NCI-H1048 (cell line): ENCODE measurements at regions not wholly inside any gene's neighbourhood (a gene's known extent, or its start where the extent isn't known, plus 50 kb on each side); places are given as distances from the start of the nearest gene placed in this dataset.
"Not testable (repeated sequence)": the region's sequence is repeated elsewhere in the genome, so short reads cannot be mapped to it uniquely, and the experiment has no call there.

Experiments used
- DNase-seq: peaks from one replicate; lab custom pipeline; 2025; lab: John Stamatoyannopoulos, UW

DNA sequence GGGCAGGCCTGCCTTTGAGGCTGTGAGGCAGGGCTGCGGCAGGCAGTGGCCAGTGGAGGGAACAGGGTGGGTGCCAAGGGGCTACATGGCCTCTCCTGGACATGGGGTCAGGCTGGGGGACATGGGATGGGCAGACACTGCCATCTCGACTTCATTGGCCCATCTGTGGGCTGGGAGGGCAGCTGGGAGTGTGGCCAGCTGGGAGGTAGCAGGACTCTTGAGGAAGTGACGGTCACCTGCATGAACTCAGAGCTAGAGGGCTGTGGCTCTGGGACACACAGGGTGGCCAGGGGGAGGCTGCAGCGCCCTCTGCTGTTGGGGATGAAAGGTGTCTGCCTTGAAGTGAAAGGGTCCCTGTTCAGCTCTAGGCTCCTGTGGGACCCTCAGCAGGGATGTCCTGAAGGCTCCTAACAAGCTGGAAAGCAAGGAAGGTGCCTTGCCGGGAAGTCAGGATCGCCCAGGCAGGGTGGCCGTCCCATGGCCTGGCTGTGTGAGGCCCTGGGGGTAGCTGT lies 244.0 kb downstream of the ANKRD30B start:
- not testable (repeated sequence) for DNase-seq

DNA sequence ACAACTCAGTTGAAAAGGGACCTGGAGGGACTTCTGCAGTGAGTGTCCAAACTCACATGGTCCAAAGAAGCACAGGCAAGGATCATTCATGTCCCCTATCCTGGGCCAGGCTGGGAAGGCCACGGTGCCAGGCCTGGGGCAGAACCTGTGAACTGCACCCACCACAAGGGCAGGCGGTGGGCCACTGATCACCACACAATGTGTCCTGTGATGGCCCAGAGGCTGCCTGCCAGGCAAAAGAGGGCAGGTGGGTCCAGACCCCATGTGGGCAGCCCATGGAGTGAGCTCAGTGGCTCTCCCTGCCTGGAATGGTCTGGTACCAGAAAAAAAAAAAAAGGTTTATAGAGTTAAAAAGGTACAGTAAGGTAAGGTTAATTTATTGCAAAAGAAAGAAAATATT lies 244.8 kb downstream of the ANKRD30B start:
- DNase-seq = not testable (repeated sequence)

DNA sequence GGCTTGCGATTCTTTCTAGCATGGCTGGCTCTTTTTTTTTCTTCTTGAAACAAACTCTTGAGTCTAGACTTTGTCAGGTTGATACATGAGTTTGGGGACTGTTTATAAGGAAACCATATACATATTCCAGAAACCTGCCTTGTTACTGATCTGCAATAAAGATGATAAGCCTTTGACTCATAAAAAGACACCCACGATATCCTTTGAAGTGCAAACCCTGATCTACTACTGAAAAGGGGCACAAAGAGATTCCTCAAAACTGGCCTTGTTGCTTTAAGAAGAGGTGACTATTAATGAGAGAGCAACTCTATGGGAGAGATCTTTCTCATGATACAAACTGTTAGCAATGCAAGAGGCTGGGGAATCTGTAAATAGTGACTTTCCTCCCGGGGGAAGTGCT lies 247.1 kb downstream of the ANKRD30B start:
- DNase-seq = not testable (repeated sequence)

DNA sequence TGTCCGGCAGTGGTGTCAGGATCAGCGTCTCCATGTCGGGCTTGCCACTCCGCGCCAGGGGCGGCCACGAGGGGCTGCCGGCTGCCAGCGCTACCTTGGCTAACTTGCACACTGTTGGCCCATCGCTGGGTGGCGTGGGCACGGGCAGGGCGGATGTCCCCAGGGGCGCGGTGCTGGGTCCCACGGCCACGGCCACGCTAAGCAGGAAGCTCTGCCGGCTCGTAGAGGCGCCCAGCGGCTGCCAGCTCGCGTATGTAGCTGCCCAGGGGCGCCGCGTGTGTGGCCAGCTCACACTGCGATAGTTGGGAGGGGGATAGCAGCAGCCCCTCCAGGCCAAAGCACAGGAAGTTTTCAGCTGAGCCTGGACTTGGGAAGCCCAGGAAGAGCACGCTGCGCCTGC lies 249.4 kb downstream of the ANKRD30B start:
- DNase-seq = no peak

DNA sequence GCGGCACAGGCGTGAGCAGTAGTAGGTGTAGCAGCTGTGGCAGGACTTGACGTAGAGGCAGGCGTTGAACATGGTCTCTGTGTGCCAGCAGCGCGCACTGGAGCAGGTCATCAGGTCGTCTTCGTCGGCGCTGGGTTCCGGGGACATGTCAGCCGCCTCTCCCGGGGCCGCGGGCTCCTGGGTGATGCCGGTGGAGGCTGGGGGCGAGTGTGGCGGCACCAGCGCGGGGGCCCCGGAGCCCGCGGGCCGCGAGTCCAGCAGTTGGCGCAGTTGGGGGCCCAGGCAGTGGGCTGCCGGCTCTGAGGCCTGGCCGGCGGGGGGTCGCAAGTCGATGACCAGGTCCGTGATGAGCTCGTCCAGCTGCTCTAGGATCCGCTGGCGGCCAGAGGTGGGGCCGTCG lies 249.9 kb downstream of the ANKRD30B start:
- not testable (repeated sequence) for DNase-seq

DNA sequence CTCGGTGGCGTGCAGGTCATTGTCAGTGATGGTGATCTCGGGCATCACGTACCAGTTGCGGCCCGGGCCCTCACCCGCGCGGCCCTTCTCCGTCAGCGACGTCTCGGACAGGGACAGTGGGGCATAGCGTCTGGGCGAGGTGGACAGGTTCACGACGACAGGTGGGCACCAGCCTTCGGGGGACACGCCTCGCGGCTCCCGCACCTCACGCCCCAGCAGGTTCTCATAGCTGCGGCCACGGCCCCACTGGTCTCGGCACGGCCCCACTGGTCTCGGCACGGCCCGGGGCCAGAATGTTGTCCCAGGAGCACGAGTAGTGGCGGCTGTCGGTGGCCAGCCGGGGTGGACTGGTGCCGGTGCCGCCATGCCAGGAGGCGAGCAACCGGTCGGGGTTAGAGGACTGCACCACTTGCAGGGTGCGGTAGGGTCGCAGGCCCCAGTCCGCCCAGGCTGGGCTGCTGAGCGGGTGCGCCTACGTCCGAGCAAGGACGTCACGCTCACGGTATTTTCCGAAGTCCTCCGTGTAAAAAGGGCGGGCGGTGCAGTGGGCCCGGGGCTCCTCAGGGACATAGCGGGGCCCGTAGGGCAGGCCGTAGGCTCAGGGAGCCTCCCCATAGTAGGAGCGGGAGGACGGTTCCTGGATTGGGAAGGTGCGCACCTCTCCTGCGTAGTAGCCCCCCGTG lies 250.5 kb downstream of the ANKRD30B start:
- not testable (repeated sequence) for DNase-seq

DNA sequence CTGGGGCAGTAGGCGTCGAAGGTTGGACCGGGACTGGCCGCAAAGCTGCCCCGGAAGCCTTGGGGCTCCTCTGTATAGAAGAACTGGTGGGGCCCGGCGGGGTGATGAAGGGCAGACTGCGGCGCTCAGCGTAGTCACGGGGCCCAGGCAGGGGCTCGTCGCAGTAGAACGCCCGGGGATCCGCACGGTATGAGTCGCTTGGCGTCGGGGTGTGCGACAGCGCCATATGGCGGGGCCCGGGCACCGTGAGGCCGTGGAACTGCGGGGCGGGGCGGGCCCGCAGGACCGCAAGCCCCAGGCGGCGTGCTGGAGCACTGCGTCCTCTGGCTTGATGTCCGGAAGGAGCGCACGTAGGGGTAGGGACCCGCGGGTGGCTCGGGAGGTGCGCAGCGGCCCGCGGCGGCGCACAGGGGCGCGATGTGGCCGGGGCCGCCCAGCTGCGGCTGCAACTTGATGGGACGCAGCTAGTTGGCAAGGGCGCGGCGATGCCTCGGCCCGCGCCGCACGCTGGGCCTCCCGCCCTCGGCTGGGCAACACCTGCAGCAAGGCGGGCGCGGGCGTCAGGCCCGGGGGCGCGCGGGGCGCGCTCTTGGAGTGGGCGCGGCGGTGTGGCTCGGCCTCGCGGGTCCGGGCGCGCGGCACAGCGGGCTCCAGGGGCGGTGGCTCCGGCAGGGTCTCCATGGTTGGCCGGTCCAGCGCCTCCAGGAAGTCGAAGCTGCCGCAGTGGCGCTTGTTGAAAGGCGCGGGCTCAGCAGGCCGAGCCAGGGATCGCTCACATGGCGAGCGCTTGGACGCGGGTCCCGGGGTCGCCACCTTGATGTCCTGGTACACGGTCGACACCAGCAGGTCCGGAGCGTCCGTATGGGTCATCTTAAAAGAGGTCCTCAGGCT lies 251.4 kb downstream of the ANKRD30B start:
- no peak for DNase-seq

DNA sequence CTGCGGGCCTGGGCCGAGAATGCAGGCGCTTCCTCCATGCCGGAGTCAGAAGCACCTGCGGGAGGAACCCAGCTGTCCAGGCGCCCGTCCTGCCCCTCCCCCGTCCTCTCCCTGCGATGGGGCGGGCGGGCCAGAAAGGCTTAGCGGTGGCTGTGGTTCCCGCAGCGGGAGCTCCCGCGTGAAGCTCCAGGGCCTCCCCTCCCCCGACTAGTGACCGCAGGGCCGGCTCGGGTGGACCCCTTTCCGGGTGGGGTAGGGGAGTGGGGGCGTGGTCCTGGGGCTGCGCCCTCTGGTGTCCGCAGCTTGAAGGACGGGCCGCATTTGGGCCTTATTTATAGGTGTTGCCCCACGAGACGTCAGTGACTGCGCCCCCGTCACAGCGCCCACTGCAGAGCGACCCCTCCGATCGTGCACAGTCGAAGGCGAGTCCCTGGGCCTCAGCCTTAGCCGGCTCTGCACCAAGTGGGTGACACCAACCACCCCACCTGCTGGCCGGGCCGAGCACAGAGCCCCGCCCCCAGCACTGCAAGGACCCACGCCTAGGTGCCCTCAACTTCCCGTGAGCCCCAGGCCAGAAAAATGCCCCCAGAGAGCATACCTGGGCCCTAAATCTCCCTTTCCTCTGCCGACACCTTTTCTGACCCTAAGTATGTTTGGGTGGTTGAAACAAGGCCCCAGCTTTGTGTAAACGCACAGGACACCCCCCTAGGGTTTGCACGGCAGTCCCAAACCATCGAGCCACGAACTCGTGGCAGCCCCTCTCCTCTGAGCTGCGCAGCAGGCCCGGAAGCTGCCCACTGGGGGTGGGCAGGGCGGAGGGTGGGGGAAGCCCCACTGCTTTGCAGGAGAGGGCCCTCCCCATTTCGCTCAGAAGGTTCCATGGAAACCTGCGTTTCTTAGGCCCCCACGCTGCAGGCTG lies 252.4 kb downstream of the ANKRD30B start:
- not testable (repeated sequence) for DNase-seq

DNA sequence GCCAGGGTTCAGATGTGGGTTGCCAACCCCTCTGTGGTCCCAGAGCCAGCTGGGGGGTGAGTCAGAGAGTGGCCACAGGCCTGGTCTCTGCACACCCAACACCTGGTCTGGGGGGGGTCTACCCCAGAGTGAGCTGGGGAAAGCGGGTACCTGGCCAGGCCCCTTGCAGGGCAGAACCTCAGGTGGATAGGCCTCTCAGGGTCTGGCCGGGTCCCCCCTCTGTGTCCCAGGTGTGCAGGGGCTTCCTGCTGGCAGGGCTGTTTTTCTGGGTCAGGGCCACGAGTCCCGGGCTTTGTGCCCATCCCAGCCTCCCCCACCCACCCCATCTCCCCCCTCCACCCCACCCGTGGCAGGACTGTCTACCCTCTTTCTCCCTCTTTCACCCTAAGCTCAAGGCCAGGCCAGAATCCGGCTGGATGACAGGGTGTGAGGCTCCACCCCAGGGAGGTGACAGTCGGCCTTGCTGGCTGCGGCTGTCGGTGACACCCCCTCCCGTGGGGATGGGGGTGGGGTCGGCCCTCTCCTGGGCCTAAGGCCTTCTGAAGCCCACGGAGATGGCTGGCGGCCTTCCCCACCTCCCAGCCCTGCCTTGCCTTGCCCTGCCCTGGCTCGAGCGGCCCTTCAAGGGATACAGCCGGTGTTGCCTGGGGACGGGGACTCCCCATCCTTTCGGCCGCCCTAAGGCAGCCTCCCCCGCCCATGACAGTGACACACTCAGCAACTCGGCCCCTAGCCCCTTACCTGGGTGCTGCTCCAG lies 253.2 kb downstream of the ANKRD30B start:
- not testable (repeated sequence) for DNase-seq

DNA sequence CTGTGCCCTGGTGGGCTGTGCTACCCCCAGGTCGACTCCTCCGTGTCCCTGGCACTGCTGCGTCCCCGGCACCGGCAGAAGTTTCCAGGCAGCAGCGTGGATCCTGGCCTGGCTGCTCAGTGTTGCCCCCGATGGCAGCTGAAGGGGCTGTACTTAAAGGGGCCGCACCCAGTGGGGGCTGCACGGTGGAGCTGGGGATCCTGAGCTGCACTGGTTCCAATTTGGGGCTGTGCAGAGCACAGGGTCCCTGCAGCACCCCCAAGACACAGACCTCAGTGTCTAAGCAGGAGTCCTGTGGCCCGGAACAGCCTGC lies 253.8 kb downstream of the ANKRD30B start:
- not testable (repeated sequence) for DNase-seq

DNA sequence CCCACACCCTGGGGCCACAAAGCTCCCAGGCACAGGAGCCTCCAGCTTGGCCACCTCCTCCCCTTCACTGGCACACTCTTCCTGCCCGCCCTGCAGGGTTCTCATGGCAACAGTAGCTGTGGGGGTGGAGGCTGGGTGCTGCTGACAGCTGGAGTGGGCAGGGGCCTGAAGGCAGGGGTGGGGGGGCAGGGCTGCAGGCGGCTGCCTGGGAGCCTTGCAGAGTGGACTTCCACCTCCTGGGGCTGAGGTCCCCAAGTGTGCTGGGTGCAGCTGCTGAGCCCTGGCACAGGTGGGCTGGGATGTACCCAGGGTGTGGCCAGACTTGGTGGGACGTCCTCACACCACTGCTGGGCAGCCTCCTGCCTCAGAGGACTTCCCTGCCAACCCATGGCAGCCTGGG lies 254.8 kb downstream of the ANKRD30B start:
- not testable (repeated sequence) for DNase-seq

DNA sequence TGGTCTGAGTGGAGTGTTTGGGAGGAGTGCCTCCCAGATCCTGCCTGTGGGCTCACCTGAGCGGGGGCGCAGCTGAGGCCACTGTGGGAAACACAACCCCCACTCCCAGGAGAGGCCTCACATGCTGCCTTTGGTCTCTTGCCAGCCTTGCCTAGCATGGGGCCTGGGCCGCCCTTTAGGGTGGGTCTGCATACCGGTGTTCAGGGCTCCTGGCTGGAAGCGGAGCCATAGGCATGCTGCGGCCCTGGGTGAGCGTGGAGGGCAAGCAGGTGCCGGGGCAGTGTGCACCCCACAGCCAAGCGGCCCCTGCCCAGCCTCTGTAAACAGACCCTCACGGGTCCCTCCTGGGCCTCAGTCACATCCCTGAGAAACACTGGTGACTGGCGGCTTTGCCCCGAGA lies 255.3 kb downstream of the ANKRD30B start:
- DNase-seq = not testable (repeated sequence)

DNA sequence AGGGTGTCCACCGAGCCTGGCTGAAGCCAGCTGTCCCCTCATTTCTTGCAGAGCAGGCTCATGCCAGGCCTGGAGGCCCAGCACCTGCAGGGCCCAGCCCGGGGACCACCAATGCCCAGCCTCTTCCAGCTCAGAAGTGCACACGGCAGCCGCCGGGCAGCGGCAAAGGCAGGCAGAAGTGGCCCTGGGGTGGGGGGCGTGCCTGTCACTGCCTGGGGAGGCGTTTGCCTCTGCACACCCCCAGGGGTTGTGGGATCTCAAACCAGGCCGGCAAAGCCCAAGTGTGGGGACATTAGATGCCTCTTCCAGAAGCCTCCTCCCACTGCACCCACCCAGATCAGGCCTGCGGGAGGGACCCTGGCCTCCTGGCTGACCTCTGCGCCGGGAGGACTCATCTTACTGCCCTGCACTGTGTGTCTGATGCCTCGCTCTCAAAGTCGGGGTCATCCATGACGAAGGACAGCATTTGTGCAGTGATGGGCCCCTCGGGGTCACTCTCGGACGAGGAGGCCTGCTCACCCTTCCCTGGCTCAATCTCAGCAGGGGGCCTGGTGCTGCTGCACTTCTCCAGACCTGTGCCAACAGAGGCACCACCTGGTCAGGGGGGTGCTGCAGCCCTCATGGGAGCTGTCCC lies 255.8 kb downstream of the ANKRD30B start:
- not testable (repeated sequence) for DNase-seq

DNA sequence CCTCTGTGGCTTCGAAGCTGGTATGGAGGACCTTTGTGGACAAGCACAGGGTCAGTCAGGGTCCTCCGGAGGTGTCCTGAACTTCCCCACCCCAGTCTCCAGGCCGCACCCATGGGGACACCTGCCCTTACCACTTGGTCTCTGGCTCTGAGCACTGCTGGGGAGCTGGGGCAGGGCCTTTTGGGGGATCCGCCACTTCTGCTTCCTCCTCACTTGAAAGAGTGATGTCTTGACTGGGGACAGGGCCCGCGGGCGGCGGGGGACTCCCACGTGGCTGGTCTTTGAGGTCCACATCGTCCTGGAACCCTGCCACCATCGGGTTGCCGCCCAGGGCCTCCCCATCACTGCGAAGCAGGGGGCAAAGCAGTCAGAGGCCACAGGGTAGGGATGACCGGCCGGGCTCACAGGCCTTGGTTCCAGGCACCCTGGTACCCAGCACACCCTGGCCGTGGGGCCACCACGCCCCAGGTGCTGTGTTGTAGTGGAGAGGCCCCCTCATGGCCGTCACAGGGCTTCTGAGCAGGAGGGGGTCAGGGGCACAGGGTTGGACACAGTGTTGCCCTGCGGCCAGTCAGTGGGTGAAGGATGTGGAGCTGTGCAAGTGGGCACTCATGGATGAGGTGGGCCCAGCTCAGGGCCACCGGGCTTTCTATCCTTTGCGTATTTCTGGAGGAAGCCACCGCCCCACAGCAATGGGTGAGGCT lies 256.4 kb downstream of the ANKRD30B start:
- not testable (repeated sequence) for DNase-seq

DNA sequence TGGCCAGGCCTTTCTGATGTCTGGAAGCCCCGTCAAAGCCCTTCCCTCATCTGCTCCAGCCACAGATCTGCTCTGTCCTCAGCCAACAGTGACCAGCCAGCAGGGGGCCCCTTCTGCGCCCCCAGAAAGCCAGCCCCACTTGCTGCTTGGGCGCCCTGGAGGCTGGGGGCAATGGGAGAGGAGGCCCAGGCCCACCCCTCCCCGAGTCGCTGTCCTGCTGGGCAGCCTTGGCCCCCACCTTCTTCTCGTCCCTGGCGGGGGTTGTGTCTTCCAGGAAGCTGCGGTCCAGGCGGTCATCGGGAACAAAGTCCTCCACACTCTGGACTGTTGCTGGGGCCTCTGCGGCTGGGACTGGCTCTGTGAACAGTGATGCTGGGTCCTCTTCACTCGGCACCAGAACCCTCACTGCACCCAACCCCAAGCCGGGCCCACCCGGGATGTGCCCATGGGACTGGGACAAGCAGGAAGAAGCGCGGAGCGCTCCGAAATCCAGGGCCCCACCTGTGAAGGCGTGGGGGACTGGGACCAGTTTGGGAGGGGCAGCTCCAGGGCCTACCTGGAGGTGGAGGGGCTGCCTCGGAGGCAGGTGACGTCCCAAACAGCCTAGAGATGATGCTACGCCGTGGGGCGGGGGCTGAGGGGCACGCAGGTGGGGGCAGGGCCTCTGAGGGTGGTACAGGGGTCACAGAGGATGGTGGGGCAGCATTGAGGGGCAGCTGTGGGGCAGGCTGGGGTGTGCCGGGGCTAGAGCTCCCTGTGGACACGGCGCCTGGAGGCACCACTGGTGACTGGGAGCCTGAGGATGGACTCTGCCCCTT lies 257.6 kb downstream of the ANKRD30B start:
- no peak for DNase-seq

DNA sequence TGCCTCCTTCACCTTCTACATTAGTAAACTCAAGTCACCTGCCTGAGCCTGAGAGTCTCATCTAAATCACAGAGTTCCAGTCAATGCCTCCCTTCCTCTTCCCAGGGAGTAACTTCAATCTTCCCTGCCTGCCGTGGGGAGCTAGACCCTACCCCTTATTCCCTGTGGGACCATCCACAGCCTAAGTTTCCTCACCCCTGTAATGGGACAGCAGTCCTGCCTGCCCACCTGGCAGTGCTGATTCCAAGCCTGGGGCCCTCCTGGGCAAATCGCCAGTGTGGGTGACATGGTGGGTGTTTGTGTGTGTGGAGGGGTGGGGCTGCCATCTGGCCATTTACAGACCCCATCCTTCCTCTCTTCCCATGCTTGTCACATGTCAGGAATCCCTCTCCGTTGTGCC lies 258.6 kb downstream of the ANKRD30B start:
- not testable (repeated sequence) for DNase-seq

DNA sequence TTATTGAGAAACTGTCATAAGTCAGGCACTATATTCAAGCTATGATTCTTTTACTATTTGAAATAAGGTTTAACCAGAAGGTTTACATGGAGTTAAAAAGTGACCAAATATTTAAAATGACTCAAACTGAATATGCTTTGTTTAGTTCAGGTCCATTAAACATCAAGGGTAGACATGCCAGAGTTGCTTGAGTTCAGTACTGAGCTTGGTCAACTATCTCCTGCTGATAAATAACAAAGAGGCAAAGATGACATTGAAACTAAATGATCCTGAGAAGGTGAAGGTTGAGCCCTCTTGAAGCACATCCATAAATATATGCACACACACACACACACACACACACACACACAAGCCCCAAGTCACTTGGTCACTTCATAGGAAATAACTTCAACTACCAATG lies 278.1 kb downstream of the ANKRD30B start:
- not testable (repeated sequence) for DNase-seq

DNA sequence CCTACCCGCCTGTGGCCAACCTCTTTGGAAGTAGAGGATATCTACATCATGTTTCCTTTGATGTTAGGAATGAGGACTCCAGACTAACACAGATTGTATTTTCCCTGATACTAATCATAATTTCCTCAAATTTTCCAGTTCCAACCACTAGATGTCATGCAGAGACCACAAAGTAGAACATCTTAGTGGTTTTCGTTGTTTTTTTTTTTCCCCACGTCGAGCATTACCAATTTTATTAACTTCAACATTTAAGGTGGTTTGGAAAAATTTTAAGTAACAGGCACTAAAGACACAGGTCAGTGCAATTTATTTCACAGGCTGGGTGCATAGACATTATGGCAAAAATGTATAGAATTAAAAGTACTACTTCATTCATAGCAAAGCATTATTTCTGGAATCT lies 280.1 kb downstream of the ANKRD30B start:
- not testable (repeated sequence) for DNase-seq

DNA sequence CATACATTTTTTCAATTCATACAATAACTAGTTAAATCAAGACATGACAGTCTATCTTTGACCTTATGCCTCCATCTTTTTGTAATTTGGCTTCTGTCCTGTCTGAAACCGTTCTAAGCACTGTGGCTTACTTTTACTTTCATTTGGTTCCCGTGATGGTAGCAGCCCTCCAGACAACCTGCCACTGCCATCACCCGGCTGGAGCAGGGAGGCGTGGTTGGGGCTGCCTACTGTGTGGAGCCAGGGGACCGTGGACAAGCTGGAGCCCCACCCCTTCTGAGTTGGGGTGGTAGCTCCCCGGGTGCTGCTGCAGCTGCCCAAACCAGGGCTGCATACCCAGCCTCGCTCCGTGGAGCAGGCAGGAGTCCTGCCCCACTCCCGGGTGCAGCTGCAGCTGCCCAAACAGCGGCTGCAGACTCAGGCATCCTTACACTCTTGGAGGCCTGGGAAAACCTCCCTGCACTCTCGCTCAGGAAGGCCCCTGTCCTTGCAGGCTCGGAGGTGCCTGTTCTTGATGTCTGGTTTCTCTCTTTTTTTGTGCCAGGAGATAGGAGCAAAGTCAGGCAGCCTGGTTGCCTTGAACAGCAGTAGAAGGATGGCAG lies 312.4 kb downstream of the ANKRD30B start:
- not testable (repeated sequence) for DNase-seq
